ENCODE measurements at regions not wholly inside any gene's neighbourhood (a gene's known extent, or its start where the extent isn't known, plus 50 kb on each side); places are given as distances from the start of the nearest gene placed in this dataset.

DNA sequence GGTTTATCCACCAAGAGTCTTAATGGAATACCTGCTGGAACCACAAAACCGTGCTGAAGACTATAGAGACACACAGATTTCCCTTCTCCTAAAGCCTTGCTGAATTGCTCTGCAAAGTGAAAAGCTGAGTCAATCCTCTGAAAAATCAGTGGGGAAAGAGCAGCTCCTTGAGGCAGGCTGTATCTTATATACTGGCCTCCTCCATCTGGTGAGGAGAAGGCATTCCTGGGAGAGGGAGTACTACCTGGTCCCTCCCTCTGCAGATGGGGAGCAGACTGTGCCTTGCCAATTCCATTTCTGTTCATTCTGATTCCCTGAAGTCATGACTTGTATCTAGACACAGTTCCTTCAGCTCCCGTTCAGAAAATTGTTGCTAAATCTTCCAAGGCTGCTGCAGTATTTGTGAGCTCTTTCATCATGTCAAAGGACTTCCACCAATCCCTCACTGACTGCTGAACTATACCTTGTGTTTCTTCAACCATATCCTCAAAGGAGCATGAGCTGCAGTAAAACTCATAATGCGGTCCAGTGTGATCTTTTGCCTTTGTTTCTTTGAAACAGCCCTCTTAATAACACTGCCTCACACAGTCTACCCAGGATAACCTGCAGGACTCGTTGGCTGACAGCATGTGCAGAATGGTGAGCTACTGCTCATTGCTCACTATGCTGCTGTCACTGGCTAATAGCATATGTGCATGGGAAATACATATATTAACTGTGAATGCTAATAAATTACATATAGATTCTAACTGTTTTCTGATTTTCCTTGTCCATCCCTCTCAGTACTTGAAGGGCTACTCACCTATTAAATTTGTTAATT, 84.5 kb downstream of the FOXD1 start (continued):
- TF ChIP-seq RCOR1 (IDR thresholded peaks at IDR 0.05; ENCODE audit: insufficient replicate concordance, low read length) (no peak), BHLHE40 (IDR thresholded peaks at IDR 0.05; ENCODE audit: low read depth, low read length) (no peak), RFX5 (IDR thresholded peaks at IDR 0.05; ENCODE audit: low read depth, low read length) (no peak)

- no peaks in the 10 kb centered on the region for H4K20me1 ChIP-seq (ENCODE audit: insufficient read depth, low read length)
- no peak overlapping the region for H3K27ac ChIP-seq (ENCODE audit: insufficient read depth, low read length)
- no TSS peak for BruUV-seq (replicated peaks)
- intact Hi-C loops (cut with micrococcal nuclease) = no loop called here
- no peak for ATAC-seq (ENCODE audit: low read depth)
- no peak overlapping the region for H2AK9ac ChIP-seq (replicated peaks; ENCODE audit: low read depth, low read length, poor library complexity)
- no peak overlapping the region for H3K56ac ChIP-seq (ENCODE audit: extremely low read depth, insufficient read depth, low read length)
- no peak overlapping the region for H3K18ac ChIP-seq (ENCODE audit: low read depth, low read length)
- CTCF ChIA-PET = no interaction called here
- no peak overlapping the region for H3K9ac ChIP-seq (ENCODE audit: low read depth, low read length)
- in situ Hi-C loops (cut with MboI; ENCODE audit: low sequenced_read_pairs) = no loop called here
- peaks cover 6% of the 10 kb centered on the region for H3K4me1 ChIP-seq (ENCODE audit: control insufficient read depth, insufficient read depth, low read length)
- H2BK20ac ChIP-seq (ENCODE audit: low read depth, low read length) = no peak overlapping the region
- H3K79me1 ChIP-seq (ENCODE audit: low read depth in 1 of 2, low read length in 2 of 2) = no peaks in the 10 kb centered on the region
- no peaks in the 10 kb centered on the region for H3K36me3 ChIP-seq (ENCODE audit: control insufficient read depth, insufficient read depth, low read length)
- POLR2A ChIA-PET (ENCODE audit: unreplicated experiment) = no interaction called here
- H3K9me3 ChIP-seq (ENCODE audit: control insufficient read depth, insufficient read depth, low read length) = no peaks in the 10 kb centered on the region
- no peak overlapping the region for H4K8ac ChIP-seq (ENCODE audit: low read depth in 2 of 2, low read length in 2 of 2)
- no peak overlapping the region for H3K4me2 ChIP-seq (ENCODE audit: low read depth, low read length)
- no peak overlapping the region; the same call in 1 of the 2 replicates for H3K23ac ChIP-seq (ENCODE audit: low read depth, low read length)
- dilution Hi-C loops (cut with HindIII; ENCODE audit: low sequenced_read_pairs, unreplicated experiment) = no loop called here
- peak overlapping the region; percentile 34 for H2AFZ ChIP-seq (replicated peaks; ENCODE audit: low read length, poor library complexity)
- DNase-seq = no peak
- no peak overlapping the region for H3K14ac ChIP-seq (replicated peaks; ENCODE audit: low read depth, low read length)
- no peak overlapping the region for H3K4me3 ChIP-seq (ENCODE audit: insufficient read depth, low read depth, low read length)
- 0 out of 2 replicates have a peak overlapping the region, but pooled peaks have one; percentile 5 for H3K4ac ChIP-seq (ENCODE audit: low read depth, low read length)
- H4K5ac ChIP-seq (ENCODE audit: low read depth, low read length) = no peak overlapping the region
- no peak overlapping the region for H2AK5ac ChIP-seq (ENCODE audit: low read depth, low read length)
- peaks cover 2% of the 10 kb centered on the region; the same call in 1 of the 2 replicates for H3K9me1 ChIP-seq (ENCODE audit: insufficient read depth, low read length)
- no peak overlapping the region for H2BK15ac ChIP-seq (ENCODE audit: low read depth, low read length)
- no peak overlapping the region for H4K91ac ChIP-seq (ENCODE audit: insufficient read depth, low read depth, low read length)
- H2BK5ac ChIP-seq (ENCODE audit: low read depth, low read length, poor library complexity, severe bottlenecking) = no peak overlapping the region
- H3K27me3 ChIP-seq (ENCODE audit: control insufficient read depth, insufficient read depth, low read length) = no peaks in the 10 kb centered on the region
- TF ChIP-seq CEBPB (IDR thresholded peaks at IDR 0.05; ENCODE audit: low read depth, low read length) (no peak), SMC3 (IDR thresholded peaks at IDR 0.05; ENCODE audit: low read depth, low read length) (no peak), CHD1 (IDR thresholded peaks at IDR 0.05; ENCODE audit: low read depth, low read length) (no peak), NFE2L2 (IDR thresholded peaks at IDR 0.05; ENCODE audit: low read depth, low read length) (no peak), MXI1 (IDR thresholded peaks at IDR 0.05; ENCODE audit: borderline replicate concordance, low read depth, low read length) (no peak), RCOR1 (IDR thresholded peaks at IDR 0.05; ENCODE audit: insufficient replicate concordance, low read length) (no peak), CTCF (conservative IDR thresholded peaks at IDR 0.05; ENCODE audit: low read depth, low read length) (no peak), MAZ (IDR thresholded peaks at IDR 0.05; ENCODE audit: borderline replicate concordance, low read depth, low read length) (no peak), RAD21 (IDR thresholded peaks at IDR 0.05; ENCODE audit: low read length) (no peak), FOS (IDR thresholded peaks at IDR 0.05; ENCODE audit: low read depth, low read length) (no peak)
- TF ChIP-seq, protein P1, sequence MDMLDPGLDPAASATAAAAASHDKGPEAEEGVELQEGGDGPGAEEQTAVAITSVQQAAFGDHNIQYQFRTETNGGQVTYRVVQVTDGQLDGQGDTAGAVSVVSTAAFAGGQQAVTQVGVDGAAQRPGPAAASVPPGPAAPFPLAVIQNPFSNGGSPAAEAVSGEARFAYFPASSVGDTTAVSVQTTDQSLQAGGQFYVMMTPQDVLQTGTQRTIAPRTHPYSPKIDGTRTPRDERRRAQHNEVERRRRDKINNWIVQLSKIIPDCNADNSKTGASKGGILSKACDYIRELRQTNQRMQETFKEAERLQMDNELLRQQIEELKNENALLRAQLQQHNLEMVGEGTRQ (IDR thresholded peaks at IDR 0.05; ENCODE audit: low read depth, low read length) = no peak
- 83 to 100% methylated on average over 1 of the region's 1 CpG for WGBS, 2 experiments (ENCODE audit: extremely low coverage in 2 of 2, insufficient read length in 1 of 2)
- H2BK120ac ChIP-seq (ENCODE audit: low read depth, low read length) = no peak overlapping the region
Measured at GRCh38 chr5:73359395-73359794, 89.2 kb downstream of the FOXD1 start.

Measured in IMR-90 (cell line).